ENCODE measurements at regions not wholly inside any gene's neighbourhood (a gene's known extent, or its start where the extent isn't known, plus 50 kb on each side); places are given as distances from the start of the nearest gene placed in this dataset.
"Not testable (repeated sequence)": the region's sequence is repeated elsewhere in the genome, so short reads cannot be mapped to it uniquely, and the experiment has no call there.

DNA sequence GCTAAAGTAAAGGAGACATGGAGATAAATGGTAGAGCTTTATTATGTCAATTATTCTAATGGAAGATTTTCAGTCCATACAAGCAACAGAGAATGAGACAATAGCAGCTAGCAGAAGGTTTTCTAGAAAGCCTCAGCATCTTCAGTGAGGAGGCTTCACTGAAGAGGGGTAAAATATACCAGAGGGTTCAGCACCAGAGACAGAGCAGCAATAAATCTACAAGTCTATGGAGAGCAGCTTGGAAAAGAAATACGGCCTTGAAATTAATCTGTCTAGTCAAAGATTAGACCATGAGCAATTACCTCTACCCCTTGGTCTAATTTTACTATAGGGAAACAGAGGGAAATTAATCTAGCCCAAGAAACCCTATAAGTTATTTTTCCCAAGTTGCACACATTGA, 185.7 kb upstream of the CRIM1 start:
- H3K4me3 ChIP-seq (ENCODE audit: control insufficient read depth, low read depth, low read length), result no peak overlapping the region
- TF ChIP-seq, protein P1, sequence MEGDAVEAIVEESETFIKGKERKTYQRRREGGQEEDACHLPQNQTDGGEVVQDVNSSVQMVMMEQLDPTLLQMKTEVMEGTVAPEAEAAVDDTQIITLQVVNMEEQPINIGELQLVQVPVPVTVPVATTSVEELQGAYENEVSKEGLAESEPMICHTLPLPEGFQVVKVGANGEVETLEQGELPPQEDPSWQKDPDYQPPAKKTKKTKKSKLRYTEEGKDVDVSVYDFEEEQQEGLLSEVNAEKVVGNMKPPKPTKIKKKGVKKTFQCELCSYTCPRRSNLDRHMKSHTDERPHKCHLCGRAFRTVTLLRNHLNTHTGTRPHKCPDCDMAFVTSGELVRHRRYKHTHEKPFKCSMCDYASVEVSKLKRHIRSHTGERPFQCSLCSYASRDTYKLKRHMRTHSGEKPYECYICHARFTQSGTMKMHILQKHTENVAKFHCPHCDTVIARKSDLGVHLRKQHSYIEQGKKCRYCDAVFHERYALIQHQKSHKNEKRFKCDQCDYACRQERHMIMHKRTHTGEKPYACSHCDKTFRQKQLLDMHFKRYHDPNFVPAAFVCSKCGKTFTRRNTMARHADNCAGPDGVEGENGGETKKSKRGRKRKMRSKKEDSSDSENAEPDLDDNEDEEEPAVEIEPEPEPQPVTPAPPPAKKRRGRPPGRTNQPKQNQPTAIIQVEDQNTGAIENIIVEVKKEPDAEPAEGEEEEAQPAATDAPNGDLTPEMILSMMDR (IDR thresholded peaks at IDR 0.05; ENCODE audit: control insufficient read depth, insufficient read depth, low read depth, low read length, missing control alignments), result no peak
- no peak for DNase-seq (ENCODE audit: low read depth)

DNA sequence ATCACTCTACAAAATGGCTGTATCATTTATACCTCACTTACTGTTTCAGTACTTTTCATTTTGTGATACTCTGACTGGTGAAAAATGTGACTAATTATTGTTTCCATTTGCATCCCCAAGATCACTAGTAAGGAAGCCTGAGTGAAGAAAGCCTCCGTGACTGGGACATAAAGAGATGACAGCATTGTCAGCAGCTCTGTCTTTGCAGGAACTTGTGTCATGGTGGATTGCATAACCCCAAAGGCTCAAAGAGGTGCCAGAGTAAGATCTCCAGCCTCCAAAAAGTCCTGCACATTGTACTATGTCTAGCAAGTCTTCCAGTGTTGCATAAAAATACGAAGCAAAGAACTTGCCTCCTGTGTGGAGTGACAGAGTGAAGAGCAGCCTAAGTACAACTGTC, 187.5 kb upstream of the CRIM1 start:
- no peak for DNase-seq (ENCODE audit: low read depth)
- H3K4me3 ChIP-seq (ENCODE audit: control insufficient read depth, low read depth, low read length), result no peak overlapping the region
- TF ChIP-seq, protein P1 (IDR thresholded peaks at IDR 0.05; ENCODE audit: control insufficient read depth, insufficient read depth, low read depth, low read length, missing control alignments), result no peak

DNA sequence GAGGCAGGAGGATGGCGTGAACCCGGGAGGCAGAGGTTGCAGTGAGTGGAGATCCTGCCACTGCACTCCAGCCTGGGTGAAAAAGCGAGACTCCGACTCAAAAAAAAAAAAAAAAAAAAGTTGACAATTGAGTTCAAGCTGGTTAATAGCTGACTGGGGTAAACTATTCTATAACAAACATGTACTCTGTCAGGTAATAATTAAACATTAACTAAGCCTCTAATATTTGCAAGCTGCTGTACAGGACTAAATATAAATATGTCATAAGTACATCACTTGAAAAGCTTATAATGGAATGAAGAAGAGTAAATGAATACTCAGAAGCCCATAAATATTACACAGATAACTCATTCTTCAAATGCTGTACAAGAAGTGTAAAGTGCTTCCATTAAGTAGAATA, 190.4 kb upstream of the CRIM1 start:
- no peak for DNase-seq (ENCODE audit: low read depth)
- H3K4me3 ChIP-seq (ENCODE audit: control insufficient read depth, low read depth, low read length), result no peak overlapping the region
- TF ChIP-seq, protein P1 (IDR thresholded peaks at IDR 0.05; ENCODE audit: control insufficient read depth, insufficient read depth, low read depth, low read length, missing control alignments), result no peak

DNA sequence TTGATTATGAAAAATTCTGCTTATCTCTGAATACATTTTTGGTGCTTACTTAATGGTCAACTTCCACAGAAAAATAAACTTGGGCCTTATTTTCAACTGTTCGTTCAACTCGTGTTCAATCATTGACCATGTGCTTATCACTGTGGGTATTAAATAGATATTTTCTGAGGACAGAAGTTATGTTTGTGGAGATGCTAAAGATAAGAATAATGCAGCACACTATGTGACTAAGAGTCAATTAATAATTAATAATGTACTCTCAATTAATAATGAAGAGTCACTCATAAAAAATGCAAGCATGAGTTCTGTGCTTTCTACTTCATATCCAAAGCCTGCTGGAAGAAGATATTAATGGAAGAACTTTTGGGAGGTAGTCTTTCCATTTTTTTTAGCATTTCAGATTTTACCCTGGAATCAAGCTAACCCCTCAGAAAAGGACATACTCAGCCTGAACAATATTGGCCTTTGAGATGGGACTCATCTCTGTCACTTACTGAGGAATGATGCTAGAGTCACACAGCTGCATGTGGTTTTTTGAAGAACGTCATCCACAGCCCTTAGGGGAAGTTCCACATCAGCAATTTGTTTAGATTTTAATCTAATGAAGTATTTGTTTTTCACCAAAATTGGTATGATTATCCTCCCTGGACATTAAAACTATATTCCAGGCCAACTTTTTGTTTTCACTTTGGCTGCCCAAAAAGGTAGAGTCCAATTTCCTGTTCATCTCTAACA, 191.9 kb upstream of the CRIM1 start:
- no peak for DNase-seq (ENCODE audit: low read depth)
- no peak overlapping the region for H3K4me3 ChIP-seq (ENCODE audit: control insufficient read depth, low read depth, low read length)
- TF ChIP-seq, protein P1 (IDR thresholded peaks at IDR 0.05; ENCODE audit: control insufficient read depth, insufficient read depth, low read depth, low read length, missing control alignments), result no peak

DNA sequence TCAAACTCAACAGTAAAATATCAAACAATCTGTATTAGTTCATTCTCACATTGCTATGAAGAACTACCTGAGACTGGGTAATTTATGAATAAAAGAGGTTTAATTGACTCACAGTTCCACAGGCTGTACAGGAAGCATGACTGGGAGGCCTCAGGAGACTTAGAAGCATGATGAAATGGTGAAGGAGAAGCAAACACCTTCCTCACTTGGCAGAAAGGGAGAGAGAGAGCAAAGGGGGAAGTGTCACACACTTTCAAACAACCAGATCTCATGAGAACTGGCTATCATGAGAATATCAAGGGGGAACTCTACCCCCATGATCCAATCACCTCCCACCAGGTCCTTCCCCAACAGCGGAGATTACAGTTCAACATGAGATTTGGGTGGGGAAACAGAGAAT, 198.5 kb upstream of the CRIM1 start:
- DNase-seq (ENCODE audit: low read depth); H3K4me3 ChIP-seq (ENCODE audit: control insufficient read depth, low read depth, low read length): not testable (repeated sequence)

DNA sequence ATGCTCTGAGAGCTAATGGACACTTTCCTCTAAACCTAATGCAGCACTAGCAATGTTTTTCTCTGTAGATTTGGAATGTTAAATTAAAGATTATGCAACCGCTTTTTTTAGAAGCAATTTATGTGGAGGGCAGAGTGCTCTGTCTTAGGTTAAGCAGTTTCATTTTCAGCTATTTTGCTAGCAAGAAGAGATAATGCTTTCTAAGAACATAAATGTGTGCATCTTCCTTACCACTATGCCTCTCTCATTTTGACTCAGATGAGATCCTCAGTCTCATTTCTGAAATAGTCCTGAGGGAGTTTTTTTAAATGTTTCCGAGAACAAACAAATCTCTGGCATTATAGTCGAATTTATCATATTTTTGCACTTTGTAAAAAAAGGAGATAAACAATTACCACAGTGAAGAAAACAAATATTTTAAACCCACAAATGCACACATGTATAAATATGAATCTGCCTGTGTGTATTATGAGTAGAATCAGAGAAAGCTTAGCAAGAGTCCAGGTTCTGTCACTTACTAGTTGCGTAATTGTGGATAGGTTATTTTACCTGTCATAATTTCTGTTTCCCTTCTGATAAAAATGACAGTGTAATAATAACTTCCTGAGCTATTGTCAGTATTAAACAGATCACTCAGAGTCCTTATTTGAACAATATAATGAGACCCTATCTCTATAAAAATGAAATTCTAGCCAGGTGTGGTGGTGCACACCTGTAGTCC, 207.7 kb upstream of the CRIM1 start:
- no peak for DNase-seq (ENCODE audit: low read depth)
- TF ChIP-seq, protein P1 (IDR thresholded peaks at IDR 0.05; ENCODE audit: control insufficient read depth, insufficient read depth, low read depth, low read length, missing control alignments), result no peak
- no peak overlapping the region for H3K4me3 ChIP-seq (ENCODE audit: control insufficient read depth, low read depth, low read length)

DNA sequence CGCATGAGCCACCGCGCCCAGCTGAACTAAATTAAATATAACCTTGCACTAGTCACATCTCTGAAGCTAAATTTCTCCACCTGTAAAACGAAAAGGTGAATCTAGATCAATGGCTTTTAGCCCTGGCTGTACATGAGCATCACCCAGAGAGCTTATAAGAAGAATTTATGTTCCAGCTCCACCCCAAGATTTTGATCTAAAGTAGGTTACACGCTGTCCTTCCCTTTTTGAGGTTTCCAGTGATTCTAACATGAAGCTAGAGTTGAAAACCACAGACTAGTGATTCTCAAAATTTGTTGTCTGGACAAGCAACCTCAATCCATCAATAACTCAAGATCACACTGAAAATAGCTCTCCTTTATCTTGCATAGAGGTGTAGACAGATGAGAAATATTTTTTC, 208.8 kb upstream of the CRIM1 start:
- H3K4me3 ChIP-seq (ENCODE audit: control insufficient read depth, low read depth, low read length), result no peak overlapping the region
- DNase-seq (ENCODE audit: low read depth), result no peak
- TF ChIP-seq, protein P1 (IDR thresholded peaks at IDR 0.05; ENCODE audit: control insufficient read depth, insufficient read depth, low read depth, low read length, missing control alignments), result no peak
